Esophagus muscularis mucosa (tissue), 3 donors: ENCODE measurements at regions not wholly inside any gene's neighbourhood (a gene's known extent, or its start where the extent isn't known, plus 50 kb on each side); places are given as distances from the start of the nearest gene placed in this dataset.

Experiments used
- CTCF ChIP-seq, 3 experiments: fragments of 200-600 bp in 2 of 3; fragments of 450-650 bp in 1 of 3; sonication (generic) in 2 of 3; IDR thresholded peaks; one replicate each; pipeline ENCODE4 v1.5.1; 2017 to 2019; ENCODE audit warnings: antibody characterized with exemption in 3 of 3, mild to moderate bottlenecking in 2 of 3, moderate library complexity in 1 of 3
- POLR2AphosphoS5 ChIP-seq, 2 donors: sonication (generic); formaldehyde crosslinking; IDR thresholded peaks; one replicate each; pipeline ENCODE4 v1.6.1; 2017; ENCODE audit warnings: antibody characterized with exemption in 2 of 2

DNA sequence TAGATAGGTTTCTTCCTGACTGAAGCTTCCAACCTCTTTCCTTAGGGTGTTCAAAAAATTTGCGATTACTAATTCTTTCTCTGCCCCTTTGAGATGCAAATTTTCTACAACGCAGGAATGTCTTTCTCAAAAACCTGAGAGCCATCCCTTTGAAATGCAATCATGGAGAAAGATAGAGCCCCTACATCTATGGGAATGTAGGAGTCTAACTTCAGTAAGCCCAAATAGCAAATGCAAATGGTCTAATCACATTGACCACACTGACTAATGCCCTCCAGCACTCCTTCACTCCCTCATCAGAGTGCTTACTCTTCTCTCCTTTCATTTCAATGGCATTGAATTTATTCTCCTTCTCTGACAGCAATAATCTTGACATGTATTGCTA is 107.1 kb downstream of the SLC6A15 start:
- no peak for TF ChIP-seq CTCF (IDR thresholded peaks at IDR 0.05)
- no peak for TF ChIP-seq POLR2AphosphoS5 (IDR thresholded peaks at IDR 0.05)
